GM12878 (cell line): ENCODE measurements at regions not wholly inside any gene's neighbourhood (a gene's known extent, or its start where the extent isn't known, plus 50 kb on each side); places are given as distances from the start of the nearest gene placed in this dataset.

Experiments used
- ATAC-seq: fragments of 200-7000 bp; cut with Tn5 transposase; 3 replicates; pipeline ENCODE4 v1.9.1; 2020; ENCODE audit warnings: mild to moderate bottlenecking, moderate library complexity
- BruUV-seq: library from RNA; stranded (reverse); fragments of 400-500 nt; replicated peaks from 2 replicates; lab custom pipeline; 2021; lab: Mats Ljungman, UMichigan
- CTCF ChIA-PET: fragments of 300-600 bp; sonication (Branson Sonifier 250); formaldehyde crosslinking; extraction: SDS; loops from one replicate; lab custom pipeline; 2021; ENCODE audit warnings: inconsistent platforms; lab: Yijun Ruan, JAX
- POLR2A ChIA-PET: fragments of 350-600 bp; formaldehyde crosslinking; extraction: SDS; loops from one replicate; lab custom pipeline; 2021; ENCODE audit warnings: inconsistent platforms; lab: Charles Lee
- RAD21 ChIA-PET: fragments of 300-600 bp; sonication (Branson Sonifier 250); formaldehyde crosslinking; loops from one replicate; lab custom pipeline; 2023; ENCODE audit warnings: antibody characterized with exemption; ENCODE audit not compliant: unreplicated experiment; lab: Charles Lee
- SMC1A ChIA-PET: fragments of 300-600 bp; sonication (Branson Sonifier 250); formaldehyde crosslinking; loops from one replicate; lab custom pipeline; 2023; ENCODE audit not compliant: unreplicated experiment, uncharacterized antibody; lab: Charles Lee
- DNase-seq: peaks from one replicate; pipeline ENCODE4 v3.0.0-alpha.2; 2011; ENCODE audit warnings: low read depth, low spot score
- FAIRE-seq: peaks from 3 replicates; lab custom pipeline; 2011; peaks lifted over from hg19 to GRCh38; lab: Jason Lieb, UNC
- H2AFZ ChIP-seq: 2 replicates; pipeline ENCODE4 v1.6.0; 2011; ENCODE audit warnings: low read depth, low read length, control low read depth; ENCODE audit not compliant: control insufficient read depth
- H3K27ac ChIP-seq: 2 replicates; pipeline ENCODE4 v1.5.1; 2011; ENCODE audit warnings: control low read depth; ENCODE audit not compliant: control insufficient read depth, insufficient read depth
- H3K27me3 ChIP-seq, 2 experiments: replicated peaks in 1 of 2; 2 replicates each; pipeline versions ENCODE4 v1.6.0 to v1.6.1; 2011; ENCODE audit warnings: low read length in 1 of 2; ENCODE audit not compliant: control insufficient read depth in 2 of 2, insufficient read depth in 2 of 2
- H3K36me3 ChIP-seq, 2 experiments: 2 replicates each; pipeline ENCODE4 v1.5.1; 2011; ENCODE audit warnings: low read length in 1 of 2; ENCODE audit not compliant: control insufficient read depth in 2 of 2, insufficient read depth in 2 of 2
- H3K4me1 ChIP-seq: 2 replicates; pipeline ENCODE4 v1.6.1; 2011; ENCODE audit warnings: mild to moderate bottlenecking, low read length, moderate library complexity, mixed read lengths; ENCODE audit not compliant: control insufficient read depth, insufficient read depth
- H3K4me2 ChIP-seq: 2 replicates; pipeline ENCODE4 v1.6.0; 2011; ENCODE audit warnings: control low read depth; ENCODE audit not compliant: control insufficient read depth, insufficient read depth
- H3K4me3 ChIP-seq: fragments of 200-600 bp; sonication (generic); 2 replicates; pipeline ENCODE4 v1.5.1; 2016
- H3K79me2 ChIP-seq: 2 replicates; pipeline ENCODE4 v1.6.0; 2011; ENCODE audit warnings: low read length; ENCODE audit not compliant: control insufficient read depth, insufficient read depth
- H3K9ac ChIP-seq: 2 replicates; pipeline ENCODE4 v1.8.0; 2011; ENCODE audit warnings: low read length, control low read depth, mixed read lengths; ENCODE audit not compliant: control insufficient read depth, insufficient read depth
- H3K9me3 ChIP-seq: replicated peaks from 3 replicates; pipeline ENCODE4 v1.5.1; 2011; ENCODE audit warnings: mild to moderate bottlenecking, low read length; ENCODE audit not compliant: control insufficient read depth, insufficient read depth
- H4K20me1 ChIP-seq: 2 replicates; pipeline ENCODE4 v1.6.0; 2011; ENCODE audit not compliant: control insufficient read depth, insufficient read depth
- ATF3 ChIP-seq: IDR thresholded peaks from 2 replicates; pipeline ENCODE4 v1.6.1; 2011; ENCODE audit warnings: low read depth, mild to moderate bottlenecking, low read length, moderate library complexity, borderline replicate concordance; ENCODE audit errors: extremely low read depth
- CBX3 ChIP-seq: fragments of 200-600 bp; sonication (generic); IDR thresholded peaks from 2 replicates; pipeline ENCODE4 v1.6.1; 2016; ENCODE audit warnings: low read depth, borderline replicate concordance
- HDGF ChIP-seq: fragments of 450-650 bp; IDR thresholded peaks from 2 replicates; pipeline ENCODE4 v1.6.1; 2016; ENCODE audit warnings: antibody characterized with exemption
- IKZF1 ChIP-seq: fragments of 450-650 bp; conservative IDR thresholded peaks from 2 replicates; pipeline ENCODE4 v1.6.1; 2017; ENCODE audit warnings: antibody characterized with exemption, mild to moderate bottlenecking
- JUND ChIP-seq: IDR thresholded peaks from 2 replicates; pipeline ENCODE4 v1.6.1; 2012; ENCODE audit warnings: low read depth, mild to moderate bottlenecking, low read length, improper control_type of control experiment, moderate library complexity
- MAX ChIP-seq: IDR thresholded peaks from 2 replicates; pipeline ENCODE4 v1.6.1; 2012; ENCODE audit warnings: low read depth, low read length, improper control_type of control experiment
- MTA2 ChIP-seq: fragments of 450-650 bp; IDR thresholded peaks from 2 replicates; pipeline ENCODE4 v1.6.1; 2016; ENCODE audit warnings: low read depth, mild to moderate bottlenecking, moderate library complexity
- NFXL1 ChIP-seq: fragments of 450-650 bp; IDR thresholded peaks from 2 replicates; pipeline ENCODE4 v1.6.1; 2017; ENCODE audit warnings: antibody characterized with exemption, mild to moderate bottlenecking, borderline replicate concordance
- NR2C1 ChIP-seq: fragments of 450-650 bp; IDR thresholded peaks from 2 replicates; pipeline ENCODE4 v1.6.1; 2017; ENCODE audit warnings: antibody characterized with exemption, mild to moderate bottlenecking, moderate library complexity
- PML ChIP-seq: IDR thresholded peaks from 2 replicates; pipeline ENCODE4 v1.6.1; 2012; ENCODE audit warnings: low read length, inconsistent platforms
- POU2F2 ChIP-seq: IDR thresholded peaks from 3 replicates; pipeline ENCODE4 v1.6.1; 2011; ENCODE audit warnings: low read depth, mild to moderate bottlenecking, low read length, borderline replicate concordance
- RELA ChIP-seq: fragments of 450-650 bp; IDR thresholded peaks from 2 replicates; pipeline ENCODE4 v1.8.0; 2014; ENCODE audit warnings: borderline replicate concordance; ENCODE audit not compliant: partially characterized antibody
- TAF1 ChIP-seq: IDR thresholded peaks from 2 replicates; pipeline ENCODE4 v1.6.1; 2011; ENCODE audit warnings: mild to moderate bottlenecking, low read depth, low read length, borderline replicate concordance
- TARDBP ChIP-seq: IDR thresholded peaks from 2 replicates; pipeline ENCODE4 v1.6.1; 2016; ENCODE audit warnings: borderline replicate concordance
- ZSCAN29 ChIP-seq: fragments of 450-650 bp; IDR thresholded peaks from 2 replicates; pipeline ENCODE4 v1.6.1; 2017; ENCODE audit warnings: mild to moderate bottlenecking, moderate library complexity
- WGBS: methylation state at CpG from one replicate; pipeline ENCODE4 v1.1.6; 2016; ENCODE audit warnings: low lambda C conversion rate; ENCODE audit not compliant: insufficient replicate concordance, insufficient coverage; ENCODE audit errors: missing lambda C conversion rate; 5-methylcytosine and 5-hydroxymethylcytosine counted together
- in situ Hi-C: fragments of 300-500 bp; cut with MboI; formaldehyde crosslinking; loops from 9 replicates; pipeline ENCODE4 v1.14.3; 2018; ENCODE audit warnings: mixed read lengths
- intact Hi-C: fragments of 100-400 bp; cut with micrococcal nuclease; formaldehyde crosslinking; loops from one replicate; pipeline ENCODE4 v1.14.2; 2022; ENCODE audit not compliant: unreplicated experiment
- TF ChIP-seq, protein P1 (sequence below): IDR thresholded peaks from 2 replicates; pipeline ENCODE4 v1.6.1; 2011; ENCODE audit warnings: borderline replicate concordance, low read depth, mild to moderate bottlenecking, moderate library complexity, mixed read lengths, low read length; ENCODE audit not compliant: insufficient read depth; ENCODE audit errors: extremely low read length
- TF ChIP-seq, protein P2 (sequence below): IDR thresholded peaks from 2 replicates; pipeline ENCODE4 v1.6.1; 2012; ENCODE audit warnings: low read depth, low read length, improper control_type of control experiment
- TF ChIP-seq, protein P3 (sequence below): fragments of 450-650 bp; formaldehyde crosslinking; IDR thresholded peaks from 2 replicates; pipeline ENCODE4 v1.5.0; 2022; ENCODE audit warnings: mild to moderate bottlenecking, missing genetic modification characterization

GRCh38 chr12:58465418-58465817 is 454.9 kb downstream of the LRIG3 start:
- Histone ChIP-seq H3K4me2 (no peak overlapping the region), H4K20me1 (no peaks in the 10 kb centered on the region), H3K36me3 (no peaks in the 10 kb centered on the region), H3K4me3 (no peak overlapping the region), H3K27ac (no peak overlapping the region), H2AFZ (no peak overlapping the region), H3K27me3 (no peaks in the 10 kb centered on the region), H3K9me3 (no peaks in the 10 kb centered on the region; the same call in 2 of the 3 replicates), H3K9ac (no peak overlapping the region), H3K4me1 (no peaks in the 10 kb centered on the region), H3K79me2 (no peaks in the 10 kb centered on the region)
- in situ Hi-C loops (no loop called here), intact Hi-C loops (no loop called here)
- ATAC-seq (no peak), DNase-seq (no peak), FAIRE-seq (no peak)
- POLR2A ChIA-PET, result no interaction called here
- SMC1A ChIA-PET, result no interaction called here
- RAD21 ChIA-PET, result interaction anchor here (1.2 kb wide), 1 partner anchor 52 kb away, joined by 3 read pairs; no protein-coding TSS in a partner anchor
- WGBS, result 34% methylated on average over 2 of the region's 2 CpGs
- CTCF ChIA-PET, result interaction anchor here (0.6 kb wide), 1 partner anchor 86 kb away, joined by 3 read pairs; no protein-coding TSS in a partner anchor
- BruUV-seq, result no TSS peak
- TF ChIP-seq POU2F2 (no peak), RELA (no peak), HDGF (no peak), TAF1 (no peak), ZSCAN29 (no peak), MAX (no peak), CBX3 (no peak), PML (no peak), MTA2 (no peak), ATF3 (no peak), IKZF1 (no peak), NR2C1 (no peak), JUND (no peak), TARDBP (no peak), NFXL1 (no peak)
- TF ChIP-seq, protein P1, sequence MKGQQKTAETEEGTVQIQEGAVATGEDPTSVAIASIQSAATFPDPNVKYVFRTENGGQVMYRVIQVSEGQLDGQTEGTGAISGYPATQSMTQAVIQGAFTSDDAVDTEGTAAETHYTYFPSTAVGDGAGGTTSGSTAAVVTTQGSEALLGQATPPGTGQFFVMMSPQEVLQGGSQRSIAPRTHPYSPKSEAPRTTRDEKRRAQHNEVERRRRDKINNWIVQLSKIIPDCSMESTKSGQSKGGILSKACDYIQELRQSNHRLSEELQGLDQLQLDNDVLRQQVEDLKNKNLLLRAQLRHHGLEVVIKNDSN, result no peak
- TF ChIP-seq, protein P2, sequence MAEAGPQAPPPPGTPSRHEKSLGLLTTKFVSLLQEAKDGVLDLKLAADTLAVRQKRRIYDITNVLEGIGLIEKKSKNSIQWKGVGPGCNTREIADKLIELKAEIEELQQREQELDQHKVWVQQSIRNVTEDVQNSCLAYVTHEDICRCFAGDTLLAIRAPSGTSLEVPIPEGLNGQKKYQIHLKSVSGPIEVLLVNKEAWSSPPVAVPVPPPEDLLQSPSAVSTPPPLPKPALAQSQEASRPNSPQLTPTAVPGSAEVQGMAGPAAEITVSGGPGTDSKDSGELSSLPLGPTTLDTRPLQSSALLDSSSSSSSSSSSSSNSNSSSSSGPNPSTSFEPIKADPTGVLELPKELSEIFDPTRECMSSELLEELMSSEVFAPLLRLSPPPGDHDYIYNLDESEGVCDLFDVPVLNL, result no peak
- TF ChIP-seq, protein P3, sequence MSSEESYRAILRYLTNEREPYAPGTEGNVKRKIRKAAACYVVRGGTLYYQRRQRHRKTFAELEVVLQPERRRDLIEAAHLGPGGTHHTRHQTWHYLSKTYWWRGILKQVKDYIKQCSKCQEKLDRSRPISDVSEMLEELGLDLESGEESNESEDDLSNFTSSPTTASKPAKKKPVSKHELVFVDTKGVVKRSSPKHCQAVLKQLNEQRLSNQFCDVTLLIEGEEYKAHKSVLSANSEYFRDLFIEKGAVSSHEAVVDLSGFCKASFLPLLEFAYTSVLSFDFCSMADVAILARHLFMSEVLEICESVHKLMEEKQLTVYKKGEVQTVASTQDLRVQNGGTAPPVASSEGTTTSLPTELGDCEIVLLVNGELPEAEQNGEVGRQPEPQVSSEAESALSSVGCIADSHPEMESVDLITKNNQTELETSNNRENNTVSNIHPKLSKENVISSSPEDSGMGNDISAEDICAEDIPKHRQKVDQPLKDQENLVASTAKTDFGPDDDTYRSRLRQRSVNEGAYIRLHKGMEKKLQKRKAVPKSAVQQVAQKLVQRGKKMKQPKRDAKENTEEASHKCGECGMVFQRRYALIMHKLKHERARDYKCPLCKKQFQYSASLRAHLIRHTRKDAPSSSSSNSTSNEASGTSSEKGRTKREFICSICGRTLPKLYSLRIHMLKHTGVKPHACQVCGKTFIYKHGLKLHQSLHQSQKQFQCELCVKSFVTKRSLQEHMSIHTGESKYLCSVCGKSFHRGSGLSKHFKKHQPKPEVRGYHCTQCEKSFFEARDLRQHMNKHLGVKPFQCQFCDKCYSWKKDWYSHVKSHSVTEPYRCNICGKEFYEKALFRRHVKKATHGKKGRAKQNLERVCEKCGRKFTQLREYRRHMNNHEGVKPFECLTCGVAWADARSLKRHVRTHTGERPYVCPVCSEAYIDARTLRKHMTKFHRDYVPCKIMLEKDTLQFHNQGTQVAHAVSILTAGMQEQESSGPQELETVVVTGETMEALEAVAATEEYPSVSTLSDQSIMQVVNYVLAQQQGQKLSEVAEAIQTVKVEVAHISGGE, result no peak
